Cardiac fibroblast (primary cell): ENCODE measurements at regions not wholly inside any gene's neighbourhood (a gene's known extent, or its start where the extent isn't known, plus 50 kb on each side); places are given as distances from the start of the nearest gene placed in this dataset.

Source experiments
- DNase-seq, 2 donors: peaks; one replicate each; pipeline versions ENCODE4 v3.0.0 to v3.0.0-alpha.2; 2010; ENCODE audit warnings: low read depth in 2 of 2
- H3K4me3 ChIP-seq, 2 donors: replicated peaks in 1 of 2; 1 replicate in 1 of 2; 2 replicates in 1 of 2; pipeline ENCODE4 v1.5.1; 2011; ENCODE audit warnings: low read depth in 2 of 2, low read length in 2 of 2, mild to moderate bottlenecking in 2 of 2, moderate library complexity in 1 of 2
- CTCF ChIP-seq: IDR thresholded peaks from one replicate; pipeline ENCODE4 v1.5.1; 2011; ENCODE audit warnings: low read depth, mild to moderate bottlenecking, low read length, inconsistent platforms

- no peak for DNase-seq
- no peak for TF ChIP-seq CTCF
- H3K4me3 ChIP-seq: no peak overlapping the region
Observed at GRCh38 chr2:226625946-226626345, 173.7 kb downstream of the IRS1 start.

- H3K4me3 ChIP-seq: no peak overlapping the region
- no peak for TF ChIP-seq CTCF
- DNase-seq: no peak
Observed at GRCh38 chr2:226623587-226624368, 175.8 kb downstream of the IRS1 start.

- TF ChIP-seq CTCF: peak; percentile 26
Observed at GRCh38 chr2:226622484-226622883, 177.1 kb downstream of the IRS1 start.

GRCh38 chr2:226620176-226620575, 179.4 kb downstream of the IRS1 start:
- H3K4me3 ChIP-seq: no peak overlapping the region
- no peak for TF ChIP-seq CTCF
- no peak for DNase-seq

More at GRCh38 chr2:226622484-226622883, 177.1 kb downstream of the IRS1 start:
- H3K4me3 ChIP-seq: no peak overlapping the region
- DNase-seq: no peak

DNA sequence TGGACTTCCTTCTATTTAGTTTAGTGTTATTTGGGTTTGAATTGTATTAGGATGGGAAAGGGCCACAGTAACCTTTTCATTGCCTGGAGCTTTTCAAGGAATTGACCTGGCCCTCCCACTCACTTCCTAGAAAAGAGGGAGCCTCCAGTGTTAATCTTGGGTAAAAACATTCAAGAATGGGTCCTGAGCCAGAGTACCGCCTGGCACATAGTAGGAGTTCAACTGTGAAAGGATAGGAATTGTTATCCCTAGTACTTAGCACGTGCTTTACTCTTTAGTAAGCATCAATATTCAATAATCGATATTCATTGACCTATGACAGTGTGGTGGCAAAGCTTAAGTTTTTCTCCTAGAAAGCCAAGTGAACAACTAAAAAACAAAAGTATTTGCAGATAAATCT, 179.9 kb downstream of the IRS1 start:
- TF ChIP-seq CTCF: no peak
- DNase-seq: no peak
- H3K4me3 ChIP-seq: no peak overlapping the region

- H3K4me3 ChIP-seq: no peak overlapping the region
- no peak for TF ChIP-seq CTCF
- peak; percentile 58 to 63 for DNase-seq
Observed at GRCh38 chr2:226618875-226619605, 180.6 kb downstream of the IRS1 start.

- no peak for TF ChIP-seq CTCF
- no peak overlapping the region for H3K4me3 ChIP-seq
- no peak for DNase-seq
Observed at GRCh38 chr2:226618544-226618874, 181.1 kb downstream of the IRS1 start.
